ENCODE measurements at regions not wholly inside any gene's neighbourhood (a gene's known extent, or its start where the extent isn't known, plus 50 kb on each side); places are given as distances from the start of the nearest gene placed in this dataset.

GRCh38 chr2:8376603-8377410, 305.0 kb upstream of the ID2 start:
- no peak overlapping the region for H3K4me2 ChIP-seq (replicated peaks; ENCODE audit: extremely low read depth, low read length, poor library complexity, severe bottlenecking)
- no peaks in the 10 kb centered on the region for H3K9me3 ChIP-seq (replicated peaks in 1 of 2; ENCODE audit: control insufficient read depth in 1 of 2, insufficient read depth in 1 of 2, low read length in 2 of 2)
- no peak overlapping the region for H3K4me3 ChIP-seq (replicated peaks in 1 of 3; ENCODE audit: low read depth in 2 of 3, low read length in 3 of 3)
- H3K27ac ChIP-seq (ENCODE audit: low read depth in 1 of 2, low read length in 2 of 2): no peak overlapping the region
- no peak for DNase-seq
- no peaks in the 10 kb centered on the region for H3K36me3 ChIP-seq (replicated peaks in 1 of 2; ENCODE audit: control insufficient read depth in 1 of 2, insufficient read depth in 2 of 2, low read length in 2 of 2)
- no peaks in the 10 kb centered on the region for H4K20me1 ChIP-seq (ENCODE audit: insufficient read depth, low read length)
- Mint-ChIP-seq H3K36me3 (peaks cover 0 to 6% of the 10 kb centered on the region in 2 donors), H3K4me3 (no peak overlapping the region), H3K4me1 (peaks cover 20% of the 10 kb centered on the region), H3K27me3 (ENCODE audit: low read depth in 3 of 3) (peaks cover 2 to 4% (median 2%) of the 10 kb centered on the region in 3 donors), H3K9me3 (peaks cover 0 to 11% (median 8%) of the 10 kb centered on the region in 7 donors), H3K27ac (peak overlapping the region in 1 of 7 donors; percentile 11)
- no peaks in the 10 kb centered on the region for H3K79me2 ChIP-seq (ENCODE audit: insufficient read depth, low read length)
- H3K4me1 ChIP-seq (ENCODE audit: control insufficient read depth in 1 of 2, insufficient read depth in 2 of 2, low read length in 2 of 2): peaks cover 15 to 22% of the 10 kb centered on the region in 2 donors
- no peak overlapping the region for H2AFZ ChIP-seq (ENCODE audit: insufficient read depth, low read depth, low read length, poor library complexity, severe bottlenecking)
- TF ChIP-seq CTCF (IDR thresholded peaks at IDR 0.05): no peak
- 94% methylated on average over 3 of the region's 11 CpGs for WGBS (ENCODE audit: insufficient coverage)
- intact Hi-C loops (cut with micrococcal nuclease): no loop called here
- H3K27me3 ChIP-seq (ENCODE audit: control insufficient read depth in 2 of 2, insufficient read depth in 2 of 2, low read length in 2 of 2): no peaks in the 10 kb centered on the region
- no peak overlapping the region for H3K9ac ChIP-seq (ENCODE audit: insufficient read depth, low read length, poor library complexity, severe bottlenecking)

- peaks cover 15 to 16% of the 10 kb centered on the region in 2 donors for H3K4me1 ChIP-seq (ENCODE audit: control insufficient read depth in 1 of 2, insufficient read depth in 2 of 2, low read length in 2 of 2)
- no peak overlapping the region for H3K4me2 ChIP-seq (replicated peaks; ENCODE audit: extremely low read depth, low read length, poor library complexity, severe bottlenecking)
- WGBS (ENCODE audit: insufficient coverage): 100% methylated on average over 4 of the region's 9 CpGs
- Mint-ChIP-seq H3K9me3 (peaks cover 0 to 6% (median 3%) of the 10 kb centered on the region in 7 donors), H3K4me1 (peaks cover 15% of the 10 kb centered on the region), H3K4me3 (no peak overlapping the region), H3K27me3 (ENCODE audit: low read depth in 3 of 3) (peaks cover 2 to 4% (median 3%) of the 10 kb centered on the region in 3 donors), H3K27ac (no peak overlapping the region), H3K36me3 (peaks cover 0 to 4% of the 10 kb centered on the region in 2 donors)
- H3K36me3 ChIP-seq (replicated peaks in 1 of 2; ENCODE audit: control insufficient read depth in 1 of 2, insufficient read depth in 2 of 2, low read length in 2 of 2): no peaks in the 10 kb centered on the region
- no peaks in the 10 kb centered on the region for H3K9me3 ChIP-seq (replicated peaks in 1 of 2; ENCODE audit: control insufficient read depth in 1 of 2, insufficient read depth in 1 of 2, low read length in 2 of 2)
- TF ChIP-seq CTCF (IDR thresholded peaks at IDR 0.05): no peak
- no peak overlapping the region for H3K27ac ChIP-seq (ENCODE audit: low read depth in 1 of 2, low read length in 2 of 2)
- intact Hi-C loops (cut with micrococcal nuclease): no loop called here
- H4K20me1 ChIP-seq (ENCODE audit: insufficient read depth, low read length): no peaks in the 10 kb centered on the region
- no peak overlapping the region for H2AFZ ChIP-seq (ENCODE audit: insufficient read depth, low read depth, low read length, poor library complexity, severe bottlenecking)
- H3K79me2 ChIP-seq (ENCODE audit: insufficient read depth, low read length): no peaks in the 10 kb centered on the region
- H3K4me3 ChIP-seq (replicated peaks in 1 of 3; ENCODE audit: low read depth in 2 of 3, low read length in 3 of 3): no peak overlapping the region
- no peak for DNase-seq
- no peak overlapping the region for H3K9ac ChIP-seq (ENCODE audit: insufficient read depth, low read length, poor library complexity, severe bottlenecking)
- H3K27me3 ChIP-seq (ENCODE audit: control insufficient read depth in 2 of 2, insufficient read depth in 2 of 2, low read length in 2 of 2): no peaks in the 10 kb centered on the region
Measured at GRCh38 chr2:8378016-8378810, 303.6 kb upstream of the ID2 start.

All from CD14-positive monocyte (primary cell).